RWPE1 (cell line): ENCODE measurements at regions not wholly inside any gene's neighbourhood (a gene's known extent, or its start where the extent isn't known, plus 50 kb on each side); places are given as distances from the start of the nearest gene placed in this dataset.

Experiments used
- CTCF ChIA-PET: fragments of 350-600 bp; sonication (Branson Sonifier 250); formaldehyde crosslinking; extraction: SDS; loops from one replicate; lab custom pipeline; 2021; lab: Yijun Ruan, JAX
- POLR2A ChIA-PET: fragments of 400-600 bp; formaldehyde crosslinking; extraction: SDS; loops from one replicate; lab custom pipeline; 2020; ENCODE audit warnings: antibody characterized with exemption; ENCODE audit not compliant: low non-redundant PET; lab: Yijun Ruan, JAX
- DNase-seq: peaks from one replicate; pipeline ENCODE4 v3.0.0; 2012; ENCODE audit warnings: low spot score
- H3K27ac ChIP-seq: fragments of 450-650 bp; 2 replicates; pipeline ENCODE4 v1.5.1; 2017
- TF ChIP-seq, protein P1 (sequence below): fragments of 450-650 bp; conservative IDR thresholded peaks from 2 replicates; pipeline ENCODE4 v1.5.1; 2017; ENCODE audit warnings: low read depth, mild to moderate bottlenecking

DNA sequence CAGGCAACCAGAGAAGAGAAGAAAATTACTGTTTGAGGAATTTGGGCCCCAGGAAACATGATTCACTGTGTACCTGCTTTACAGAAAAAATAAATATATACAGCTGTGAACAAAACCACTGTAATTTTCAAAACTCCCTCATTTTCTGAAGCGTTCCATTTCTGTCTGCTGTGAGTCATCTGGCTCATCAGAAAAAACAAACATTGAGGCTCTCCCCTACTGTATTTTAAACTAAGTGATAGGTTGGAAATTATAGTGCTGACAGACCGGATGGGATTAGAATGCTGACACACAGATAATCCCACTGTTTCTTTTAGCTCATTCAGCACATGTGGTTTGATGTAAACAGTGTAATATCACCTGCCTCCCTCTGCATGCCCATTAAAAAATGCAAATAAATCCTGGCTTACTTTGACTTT is 847.0 kb downstream of the TRIML1 start:
- ChIA-PET POLR2A (no interaction called here), CTCF (interaction anchor here (0.7 kb wide), 1 partner anchor 166 kb away, joined by 4 read pairs; no protein-coding TSS in a partner anchor)
- peak; percentile 70 for DNase-seq
- no peak overlapping the region for H3K27ac ChIP-seq
- TF ChIP-seq, protein P1, sequence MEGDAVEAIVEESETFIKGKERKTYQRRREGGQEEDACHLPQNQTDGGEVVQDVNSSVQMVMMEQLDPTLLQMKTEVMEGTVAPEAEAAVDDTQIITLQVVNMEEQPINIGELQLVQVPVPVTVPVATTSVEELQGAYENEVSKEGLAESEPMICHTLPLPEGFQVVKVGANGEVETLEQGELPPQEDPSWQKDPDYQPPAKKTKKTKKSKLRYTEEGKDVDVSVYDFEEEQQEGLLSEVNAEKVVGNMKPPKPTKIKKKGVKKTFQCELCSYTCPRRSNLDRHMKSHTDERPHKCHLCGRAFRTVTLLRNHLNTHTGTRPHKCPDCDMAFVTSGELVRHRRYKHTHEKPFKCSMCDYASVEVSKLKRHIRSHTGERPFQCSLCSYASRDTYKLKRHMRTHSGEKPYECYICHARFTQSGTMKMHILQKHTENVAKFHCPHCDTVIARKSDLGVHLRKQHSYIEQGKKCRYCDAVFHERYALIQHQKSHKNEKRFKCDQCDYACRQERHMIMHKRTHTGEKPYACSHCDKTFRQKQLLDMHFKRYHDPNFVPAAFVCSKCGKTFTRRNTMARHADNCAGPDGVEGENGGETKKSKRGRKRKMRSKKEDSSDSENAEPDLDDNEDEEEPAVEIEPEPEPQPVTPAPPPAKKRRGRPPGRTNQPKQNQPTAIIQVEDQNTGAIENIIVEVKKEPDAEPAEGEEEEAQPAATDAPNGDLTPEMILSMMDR: no peak

DNA sequence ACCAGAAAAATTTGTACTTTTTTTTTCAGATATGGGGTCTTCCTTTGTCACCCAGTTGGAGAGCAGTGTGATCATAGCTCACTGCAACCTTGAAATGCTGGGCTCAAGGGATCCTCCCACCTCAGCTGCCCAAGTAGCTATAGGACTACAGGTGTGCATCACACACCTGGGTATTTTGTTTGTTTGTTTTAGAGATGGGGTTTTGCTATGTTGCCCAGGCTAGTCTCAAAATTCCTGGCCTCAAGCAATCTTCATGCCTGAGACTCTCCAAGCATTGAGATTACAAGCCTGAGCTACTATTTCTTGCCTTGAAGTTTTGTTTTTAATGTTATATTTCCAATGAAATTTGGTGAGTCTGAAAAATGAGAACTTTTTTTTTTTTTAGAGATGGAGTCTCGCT is 847.8 kb downstream of the TRIML1 start:
- no peak overlapping the region for H3K27ac ChIP-seq
- ChIA-PET CTCF (interaction anchor here (0.6 to 0.7 kb wide), 2 partner anchors 184 to 1342 kb away, joined by 4 to 5 read pairs; no protein-coding TSS in a partner anchor), POLR2A (no interaction called here)
- TF ChIP-seq, protein P1: no peak
- DNase-seq: no peak

DNA sequence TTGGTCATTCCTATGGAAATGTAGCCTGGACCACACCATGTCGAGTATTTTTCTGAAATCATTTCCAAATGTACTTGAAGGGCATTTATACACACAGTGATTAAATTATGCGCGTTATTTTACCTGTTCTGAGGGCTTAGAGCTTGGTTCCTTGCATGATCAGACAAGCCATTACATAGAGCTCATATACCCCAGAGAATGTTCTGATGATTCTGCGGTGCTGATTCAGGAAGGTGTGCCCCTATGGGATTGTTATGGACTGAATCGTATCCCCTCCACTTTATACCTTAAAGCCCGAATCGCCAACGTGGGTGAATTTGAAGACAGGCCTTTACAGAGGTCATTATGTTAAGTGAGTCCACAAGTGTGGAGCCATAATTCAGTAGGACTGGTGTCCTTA is 848.9 kb downstream of the TRIML1 start:
- TF ChIP-seq, protein P1: no peak
- no peak for DNase-seq
- POLR2A ChIA-PET: no interaction called here
- no peak overlapping the region for H3K27ac ChIP-seq
- CTCF ChIA-PET: no interaction called here

DNA sequence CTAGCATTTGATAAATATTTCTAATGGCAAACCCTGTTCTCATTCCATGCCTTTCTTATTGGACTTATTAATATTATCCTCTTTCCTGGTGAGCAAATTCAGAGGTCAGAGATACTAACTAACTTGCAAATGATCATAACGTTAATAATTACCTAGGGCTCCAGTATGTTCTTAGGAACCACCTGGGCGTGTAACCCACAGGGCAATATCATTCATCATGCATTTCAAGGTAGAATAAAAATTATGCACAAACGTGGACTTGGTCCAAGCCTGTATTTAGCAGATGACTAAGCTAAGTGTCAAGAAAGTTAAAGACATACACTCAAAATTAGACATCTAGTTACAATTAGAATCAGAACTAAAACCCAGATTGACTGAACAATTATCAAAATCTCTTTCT is 850.1 kb downstream of the TRIML1 start:
- POLR2A ChIA-PET: no interaction called here
- CTCF ChIA-PET: no interaction called here
- H3K27ac ChIP-seq: no peak overlapping the region
- TF ChIP-seq, protein P1: no peak
- DNase-seq: peak; percentile 62

DNA sequence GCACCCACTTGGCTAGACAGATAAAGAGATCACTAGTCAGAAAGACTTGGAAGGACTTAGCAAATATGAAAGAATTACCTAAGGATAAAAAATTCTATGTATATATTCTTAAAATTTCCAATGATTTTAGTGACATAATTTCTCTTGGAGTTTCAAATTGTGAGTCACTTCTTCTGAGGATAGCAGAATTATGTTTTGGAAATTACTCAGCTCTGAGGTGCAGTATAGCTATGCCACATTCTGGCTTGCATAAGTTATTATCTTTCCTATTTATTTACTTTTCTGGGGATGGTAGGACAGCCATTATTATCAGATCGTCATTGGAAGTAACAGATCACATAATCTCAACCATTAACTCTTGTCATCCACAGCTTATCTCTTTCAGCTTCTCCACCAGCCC is 853.5 kb downstream of the TRIML1 start:
- CTCF ChIA-PET: no interaction called here
- TF ChIP-seq, protein P1: no peak
- POLR2A ChIA-PET: no interaction called here
- DNase-seq: no peak
- no peak overlapping the region for H3K27ac ChIP-seq

DNA sequence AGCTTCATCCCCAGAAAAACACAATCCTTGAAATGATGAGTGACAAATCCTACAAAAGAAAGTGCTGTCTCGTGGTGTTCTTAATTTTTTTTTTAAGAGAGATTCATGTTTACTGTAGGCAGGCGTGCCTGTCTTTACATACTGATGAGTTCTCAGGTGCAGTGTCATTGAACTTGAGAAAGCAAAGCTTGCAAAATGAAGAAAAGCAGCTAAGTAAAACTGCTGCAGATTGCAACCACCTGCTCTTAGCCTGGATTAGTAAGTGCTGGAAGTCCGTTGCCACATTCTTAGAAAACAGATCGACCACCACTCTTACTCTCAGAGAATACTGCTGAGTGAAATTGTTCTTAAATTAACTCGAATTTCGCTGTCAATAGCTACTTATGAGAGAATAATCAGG is 854.6 kb downstream of the TRIML1 start:
- no peak for DNase-seq
- CTCF ChIA-PET: no interaction called here
- no peak overlapping the region for H3K27ac ChIP-seq
- POLR2A ChIA-PET: no interaction called here
- TF ChIP-seq, protein P1: no peak
